Activated CD8-positive, alpha-beta memory T cell treated with anti-CD3 and anti-CD28 coated beads, Interleukin-2, amount 10 ng/mL, durations not matched to agents 7 days and 5 days (primary cell): ENCODE measurements at regions not wholly inside any gene's neighbourhood (a gene's known extent, or its start where the extent isn't known, plus 50 kb on each side); places are given as distances from the start of the nearest gene placed in this dataset.

ENCODE experiments used
- ATAC-seq: fragments of 150-1000 bp; cut with Tn5 transposase; one replicate; pipeline ENCODE4 v1.10.0; 2021; ENCODE audit warnings: moderate library complexity
- CTCF ChIA-PET: fragments of 350-600 bp; sonication (Branson Sonifier 250); formaldehyde crosslinking; loops from one replicate; lab custom pipeline; 2021; ENCODE audit warnings: antibody characterized with exemption; lab: Charles Lee
- DNase-seq: peaks from one replicate; pipeline ENCODE4 v3.0.0-alpha.2; 2020
- H3K27ac Mint-ChIP-seq: one replicate; pipeline ENCODE4 v1.8.0; 2021; ENCODE audit warnings: mild to moderate bottlenecking, mixed read lengths
- H3K27me3 Mint-ChIP-seq: one replicate; pipeline ENCODE4 v1.8.0; 2021; ENCODE audit warnings: mixed read lengths
- H3K36me3 Mint-ChIP-seq: one replicate; pipeline ENCODE4 v1.8.0; 2021; ENCODE audit warnings: mild to moderate bottlenecking, mixed read lengths
- H3K4me1 Mint-ChIP-seq: one replicate; pipeline ENCODE4 v1.8.0; 2021; ENCODE audit warnings: mixed read lengths
- H3K4me3 Mint-ChIP-seq: one replicate; pipeline ENCODE4 v1.8.0; 2021; ENCODE audit warnings: mild to moderate bottlenecking, moderate library complexity, mixed read lengths
- H3K9me3 Mint-ChIP-seq: one replicate; pipeline ENCODE4 v1.8.0; 2022; ENCODE audit warnings: low read depth, mixed read lengths

DNA sequence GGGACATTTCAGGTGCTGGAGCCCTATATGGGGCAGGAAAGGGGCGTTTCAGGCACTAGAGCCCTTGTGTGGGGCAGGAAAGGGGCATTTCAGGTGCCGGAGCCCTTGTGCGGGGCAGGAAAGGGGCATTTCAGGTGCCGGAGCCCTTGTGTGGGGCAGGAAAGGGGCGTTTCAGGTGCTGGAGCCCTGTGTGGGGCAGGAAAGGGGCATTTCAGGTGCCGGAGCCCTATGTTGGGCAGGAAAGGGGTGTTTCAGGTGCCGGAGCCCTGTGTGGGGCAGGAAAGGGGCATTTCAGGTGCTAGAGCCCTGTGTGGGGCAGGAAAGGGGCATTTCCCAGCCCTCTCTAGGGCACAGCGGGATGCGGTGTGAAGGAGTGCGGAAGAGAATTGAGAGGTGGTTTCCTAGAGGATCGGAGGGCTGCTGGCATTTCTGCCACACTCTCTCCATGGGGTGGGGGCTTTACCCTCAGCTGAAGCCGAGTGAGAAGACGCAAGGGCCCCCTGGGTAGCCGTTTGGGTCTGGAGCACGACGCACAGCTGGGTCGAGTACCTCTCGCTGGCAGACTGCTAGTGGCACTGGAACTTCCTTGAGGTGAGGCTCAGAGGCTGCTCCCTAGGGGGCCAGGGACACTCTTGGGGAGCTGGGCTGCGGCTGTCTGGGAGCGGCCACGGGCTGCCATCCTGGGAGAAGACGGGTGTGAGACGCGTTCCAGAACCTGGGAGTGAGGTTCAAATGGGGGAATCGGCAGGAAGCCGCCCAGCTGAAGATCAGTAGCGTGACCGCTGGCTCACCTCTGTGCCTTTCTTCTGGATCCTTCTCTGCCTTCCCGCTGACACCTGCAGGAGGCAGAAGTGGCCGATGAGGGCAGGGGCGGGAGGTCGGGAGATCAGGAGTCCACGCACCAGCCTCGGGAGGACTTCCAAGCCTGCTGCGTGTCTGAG lies 122.6 kb upstream of the IRX4 start:
- H3K27me3 Mint-ChIP-seq, result no peaks in the 10 kb centered on the region
- ATAC-seq (no peak), DNase-seq (peak; percentile 22)
- no peaks in the 10 kb centered on the region for H3K9me3 Mint-ChIP-seq
- no peak overlapping the region for H3K4me3 Mint-ChIP-seq
- CTCF ChIA-PET, result no interaction called here
- no peaks in the 10 kb centered on the region for H3K4me1 Mint-ChIP-seq
- no peaks in the 10 kb centered on the region for H3K36me3 Mint-ChIP-seq
- H3K27ac Mint-ChIP-seq, result no peak overlapping the region

DNA sequence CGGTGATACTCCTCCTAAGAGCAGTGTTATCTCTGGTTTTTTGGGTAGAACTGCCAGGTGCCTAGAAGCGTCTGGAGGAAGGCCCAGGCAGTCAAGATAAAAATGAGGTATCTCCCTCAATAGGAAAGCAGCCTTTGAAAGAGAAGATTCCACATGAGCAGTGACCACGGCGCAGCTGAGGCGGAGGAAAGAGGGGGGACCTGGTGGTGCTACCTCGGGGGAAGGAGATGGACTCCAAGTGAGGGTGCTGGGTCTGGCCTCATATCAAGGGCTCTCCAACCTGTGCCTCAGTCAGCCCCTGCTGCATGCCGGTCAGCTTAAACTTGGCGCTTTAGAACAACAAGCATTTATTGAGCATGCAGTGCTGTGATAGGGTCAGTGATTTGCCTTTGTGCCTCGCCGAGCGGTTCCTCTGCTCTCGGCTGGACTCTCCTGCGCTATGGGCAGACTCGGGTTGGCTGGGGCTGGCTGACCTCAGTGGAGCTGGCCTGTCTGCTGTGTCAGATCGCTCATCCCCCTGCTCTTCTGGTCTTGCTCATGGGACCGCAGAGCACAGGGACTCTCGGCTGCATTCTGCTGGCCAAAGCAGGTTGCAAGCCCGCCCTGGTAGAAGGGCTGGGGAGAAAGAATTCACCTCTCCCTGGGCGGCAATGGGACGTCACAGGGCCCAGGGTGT lies 121.1 kb upstream of the IRX4 start:
- Mint-ChIP-seq H3K36me3 (no peaks in the 10 kb centered on the region), H3K27ac (no peak overlapping the region), H3K27me3 (no peaks in the 10 kb centered on the region), H3K4me3 (no peak overlapping the region), H3K4me1 (no peaks in the 10 kb centered on the region), H3K9me3 (no peaks in the 10 kb centered on the region)
- ATAC-seq (no peak), DNase-seq (peak; percentile 7)
- CTCF ChIA-PET, result no interaction called here

DNA sequence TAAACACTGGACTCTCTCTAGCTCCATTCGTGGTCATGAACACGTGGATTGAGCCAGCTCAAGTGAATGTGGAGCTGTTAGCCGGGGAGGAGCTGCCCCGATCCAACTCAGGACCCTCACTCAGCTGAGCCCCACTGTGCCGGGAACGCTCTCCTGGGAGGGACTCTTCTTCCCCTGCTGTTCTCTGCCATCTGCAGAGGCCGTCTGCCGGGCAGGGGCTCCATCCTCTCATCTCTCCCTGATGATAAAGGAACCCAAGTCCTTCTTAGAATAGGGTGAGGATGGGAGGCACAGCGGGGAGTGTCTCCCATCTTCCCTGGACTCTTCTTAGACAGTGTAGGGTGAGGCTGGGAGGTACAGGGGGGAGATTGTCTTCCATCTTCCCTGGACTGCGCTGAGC lies 120.5 kb upstream of the IRX4 start:
- H3K27me3 Mint-ChIP-seq, result no peaks in the 10 kb centered on the region
- ATAC-seq, result no peak
- no peaks in the 10 kb centered on the region for H3K9me3 Mint-ChIP-seq
- H3K36me3 Mint-ChIP-seq, result no peaks in the 10 kb centered on the region
- H3K4me1 Mint-ChIP-seq, result no peaks in the 10 kb centered on the region
- CTCF ChIA-PET, result no interaction called here
- H3K27ac Mint-ChIP-seq, result no peak overlapping the region
- DNase-seq, result peak; percentile 33
- H3K4me3 Mint-ChIP-seq, result no peak overlapping the region

GRCh38 chr5:2001300-2001699 lies 118.6 kb upstream of the IRX4 start:
- no peak for ATAC-seq
- H3K27ac Mint-ChIP-seq, result no peak overlapping the region
- H3K4me3 Mint-ChIP-seq, result no peak overlapping the region

DNA sequence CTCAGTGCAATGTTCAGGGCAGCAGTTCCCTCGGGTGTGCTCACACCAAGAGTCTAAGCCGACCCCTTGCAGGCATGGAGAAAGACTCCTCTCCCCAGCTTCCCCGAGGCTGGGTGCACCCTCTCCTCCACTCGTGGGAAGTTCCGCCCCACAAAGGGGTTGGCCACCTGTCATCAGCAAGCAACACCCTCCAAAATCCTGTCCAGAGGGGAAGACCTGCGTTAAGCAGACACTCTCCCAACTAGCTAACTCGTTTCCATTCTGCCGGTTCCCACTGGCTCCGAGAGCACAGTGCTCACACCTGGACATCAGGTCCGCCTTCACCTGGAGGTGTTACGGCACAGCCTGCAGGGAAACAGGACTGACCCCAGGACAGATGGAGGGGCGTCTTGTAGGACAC lies 117.9 kb upstream of the IRX4 start:
- Mint-ChIP-seq H3K4me3 (no peak overlapping the region), H3K4me1 (peaks cover 2% of the 10 kb centered on the region), H3K27me3 (no peaks in the 10 kb centered on the region), H3K9me3 (peaks cover 3% of the 10 kb centered on the region), H3K36me3 (no peaks in the 10 kb centered on the region), H3K27ac (no peak overlapping the region)
- no peak for ATAC-seq
- CTCF ChIA-PET, result no interaction called here
- DNase-seq, result no peak

More at GRCh38 chr5:2001300-2001699, 118.6 kb upstream of the IRX4 start:
- peaks cover 3% of the 10 kb centered on the region for H3K9me3 Mint-ChIP-seq
- no peaks in the 10 kb centered on the region for H3K27me3 Mint-ChIP-seq
- peaks cover 2% of the 10 kb centered on the region for H3K4me1 Mint-ChIP-seq
- no peak for DNase-seq
- no peaks in the 10 kb centered on the region for H3K36me3 Mint-ChIP-seq
- CTCF ChIA-PET, result no interaction called here

DNA sequence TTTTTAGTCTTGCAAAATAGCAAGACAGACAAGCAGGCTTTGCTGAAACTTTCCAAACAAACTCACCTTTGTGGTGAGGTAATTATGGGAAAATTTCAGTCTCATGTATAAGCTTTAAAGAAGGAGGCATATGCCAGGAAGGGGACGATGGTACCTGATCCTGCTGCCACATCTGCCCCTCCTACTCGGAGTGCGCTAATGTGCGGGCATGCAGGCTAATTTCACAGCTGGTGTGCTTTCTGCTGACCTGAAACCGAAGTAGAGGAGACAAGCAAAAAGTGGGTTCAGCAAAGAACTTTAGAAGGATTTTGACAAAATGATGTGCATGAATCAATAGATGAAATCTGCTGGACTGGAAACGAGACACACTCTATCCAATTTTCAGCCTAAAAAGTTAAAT lies 117.1 kb upstream of the IRX4 start:
- no peaks in the 10 kb centered on the region for H3K27me3 Mint-ChIP-seq
- DNase-seq, result no peak
- no peak for ATAC-seq
- peaks cover 3% of the 10 kb centered on the region for H3K9me3 Mint-ChIP-seq
- H3K4me3 Mint-ChIP-seq, result no peak overlapping the region
- no peaks in the 10 kb centered on the region for H3K36me3 Mint-ChIP-seq
- CTCF ChIA-PET, result no interaction called here
- H3K4me1 Mint-ChIP-seq, result peaks cover 2% of the 10 kb centered on the region
- no peak overlapping the region for H3K27ac Mint-ChIP-seq

DNA sequence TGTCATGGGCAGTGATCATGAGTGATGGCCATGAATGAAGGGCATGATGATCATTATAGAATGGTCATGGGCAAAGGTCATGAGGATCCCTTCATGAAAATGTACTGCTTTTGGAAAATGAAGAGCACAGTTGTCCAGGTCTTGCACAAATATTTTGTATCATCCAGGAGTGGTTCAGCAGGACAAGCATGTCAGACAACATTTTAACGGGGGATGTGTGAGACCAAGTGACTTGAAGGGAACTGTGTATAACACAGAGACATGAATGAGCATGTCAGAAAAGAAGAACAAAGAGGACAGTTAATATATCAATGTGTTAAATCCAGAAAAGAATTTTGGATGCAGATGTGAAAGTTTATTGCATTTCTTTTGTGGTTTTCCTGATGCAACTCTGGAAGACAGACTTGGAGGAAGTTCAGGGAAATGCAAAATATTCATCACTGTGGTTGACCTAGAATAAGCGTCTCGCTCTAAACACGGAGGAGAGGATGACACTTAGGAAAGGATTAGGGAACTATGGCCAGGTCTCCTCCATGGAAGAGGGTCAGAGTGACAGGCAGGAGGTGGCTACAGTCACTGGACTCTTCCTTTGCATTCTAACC lies 116.1 kb upstream of the IRX4 start:
- Mint-ChIP-seq H3K36me3 (no peaks in the 10 kb centered on the region), H3K4me3 (no peak overlapping the region), H3K4me1 (peaks cover 2% of the 10 kb centered on the region), H3K27me3 (no peaks in the 10 kb centered on the region), H3K9me3 (peaks cover 3% of the 10 kb centered on the region), H3K27ac (no peak overlapping the region)
- DNase-seq (no peak), ATAC-seq (no peak)
- CTCF ChIA-PET, result no interaction called here

- no peak for ATAC-seq
- CTCF ChIA-PET, result no interaction called here
- H3K9me3 Mint-ChIP-seq, result peaks cover 3% of the 10 kb centered on the region
Measured at GRCh38 chr5:1998348-1998669, 115.6 kb upstream of the IRX4 start.

GRCh38 chr5:1997640-1998347 lies 115.1 kb upstream of the IRX4 start:
- CTCF ChIA-PET, result no interaction called here
- peaks cover 3% of the 10 kb centered on the region for H3K9me3 Mint-ChIP-seq
- peaks cover 2% of the 10 kb centered on the region for H3K4me1 Mint-ChIP-seq
- no peak overlapping the region for H3K27ac Mint-ChIP-seq
- ATAC-seq (no peak), DNase-seq (no peak)
- H3K27me3 Mint-ChIP-seq, result no peaks in the 10 kb centered on the region
- no peaks in the 10 kb centered on the region for H3K36me3 Mint-ChIP-seq
- no peak overlapping the region for H3K4me3 Mint-ChIP-seq

More at GRCh38 chr5:1998348-1998669, 115.6 kb upstream of the IRX4 start:
- H3K4me1 Mint-ChIP-seq, result peaks cover 2% of the 10 kb centered on the region
- H3K27me3 Mint-ChIP-seq, result no peaks in the 10 kb centered on the region
- no peak for DNase-seq
- no peak overlapping the region for H3K4me3 Mint-ChIP-seq
- H3K27ac Mint-ChIP-seq, result no peak overlapping the region
- no peaks in the 10 kb centered on the region for H3K36me3 Mint-ChIP-seq

GRCh38 chr5:1995491-1995890 lies 112.8 kb upstream of the IRX4 start:
- H3K27me3 Mint-ChIP-seq, result no peaks in the 10 kb centered on the region
- DNase-seq (no peak), ATAC-seq (no peak)
- H3K27ac Mint-ChIP-seq, result no peak overlapping the region
- peaks cover 2% of the 10 kb centered on the region for H3K4me1 Mint-ChIP-seq
- CTCF ChIA-PET, result no interaction called here
- peaks cover 6% of the 10 kb centered on the region for H3K9me3 Mint-ChIP-seq
- no peaks in the 10 kb centered on the region for H3K36me3 Mint-ChIP-seq
- H3K4me3 Mint-ChIP-seq, result no peak overlapping the region

DNA sequence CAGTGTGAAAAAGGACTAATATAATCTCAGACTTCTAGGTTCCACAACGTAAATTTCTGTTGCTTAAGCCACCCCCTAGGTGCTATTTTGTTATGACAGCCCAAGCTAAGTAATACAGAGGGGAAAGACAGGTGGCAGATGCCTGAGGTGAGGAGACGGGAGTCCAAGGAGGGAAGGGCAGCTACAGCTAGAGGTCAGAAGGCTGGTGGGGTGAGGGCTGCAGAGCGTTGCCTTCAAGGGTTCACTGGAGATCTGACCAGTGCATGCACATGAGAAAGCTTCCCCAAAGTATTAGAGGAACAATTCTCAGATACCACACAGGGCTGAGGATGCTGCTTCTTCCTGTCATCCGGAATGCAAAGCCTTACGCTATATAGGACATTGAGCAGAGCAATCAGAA lies 104.7 kb upstream of the IRX4 start:
- H3K27me3 Mint-ChIP-seq, result peaks cover 7% of the 10 kb centered on the region
- DNase-seq (no peak), ATAC-seq (no peak)
- CTCF ChIA-PET, result no interaction called here
- no peak overlapping the region for H3K27ac Mint-ChIP-seq
- no peaks in the 10 kb centered on the region for H3K36me3 Mint-ChIP-seq
- H3K4me3 Mint-ChIP-seq, result no peak overlapping the region
- H3K9me3 Mint-ChIP-seq, result peaks cover 8% of the 10 kb centered on the region
- no peaks in the 10 kb centered on the region for H3K4me1 Mint-ChIP-seq

- Mint-ChIP-seq H3K4me3 (no peak overlapping the region), H3K4me1 (no peaks in the 10 kb centered on the region), H3K27ac (no peak overlapping the region), H3K27me3 (peaks cover 7% of the 10 kb centered on the region), H3K9me3 (peaks cover 8% of the 10 kb centered on the region), H3K36me3 (no peaks in the 10 kb centered on the region)
- DNase-seq (no peak), ATAC-seq (no peak)
- CTCF ChIA-PET, result no interaction called here
Measured at GRCh38 chr5:1985781-1986180, 103.1 kb upstream of the IRX4 start.

DNA sequence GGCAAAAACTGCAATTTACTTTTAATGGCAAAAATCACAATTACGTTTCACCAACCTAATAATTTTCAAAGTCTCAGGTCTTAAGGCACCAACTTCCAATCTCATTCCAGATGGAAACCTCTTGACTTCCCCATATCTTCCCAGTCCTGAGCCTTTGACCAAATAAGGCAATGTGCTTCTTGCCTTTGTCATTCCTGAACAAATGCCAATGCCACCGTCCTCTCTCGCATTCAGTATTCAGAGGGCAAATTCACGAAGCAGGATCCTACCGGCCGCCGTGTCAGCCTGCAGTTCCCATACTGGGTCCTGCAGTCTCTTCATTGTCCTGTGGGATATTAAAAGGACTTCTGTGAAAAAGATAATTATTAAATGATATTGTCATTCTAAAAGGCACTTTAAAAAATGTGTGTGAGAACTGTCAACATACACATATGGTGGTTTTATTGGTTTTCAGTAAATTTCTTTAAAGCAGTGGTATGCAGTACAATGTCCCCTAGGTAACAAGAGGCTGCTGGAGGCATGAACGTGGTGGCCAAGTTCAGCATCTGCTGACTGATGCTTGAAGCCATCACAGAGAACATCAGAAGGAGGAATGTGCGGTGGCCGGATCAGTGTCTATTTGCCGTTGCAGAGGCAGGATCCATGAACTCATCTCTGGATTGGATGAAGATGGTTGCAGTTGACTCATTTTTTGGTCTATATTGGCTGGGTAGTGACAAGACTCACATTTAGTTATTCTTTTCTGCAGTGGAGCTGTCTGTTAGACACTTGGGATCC lies 101.4 kb upstream of the IRX4 start:
- DNase-seq (no peak), ATAC-seq (no peak)
- CTCF ChIA-PET, result no interaction called here
- Mint-ChIP-seq H3K4me1 (no peaks in the 10 kb centered on the region), H3K4me3 (no peak overlapping the region), H3K27me3 (peaks cover 5% of the 10 kb centered on the region), H3K9me3 (peaks cover 2% of the 10 kb centered on the region), H3K27ac (no peak overlapping the region), H3K36me3 (no peaks in the 10 kb centered on the region)
